Breast epithelium (tissue), 3 donors: ENCODE measurements at regions not wholly inside any gene's neighbourhood (a gene's known extent, or its start where the extent isn't known, plus 50 kb on each side); places are given as distances from the start of the nearest gene placed in this dataset.

Source experiments
- CTCF ChIP-seq, 3 donors: fragments of 450-650 bp; IDR thresholded peaks; one replicate each; pipeline ENCODE4 v1.5.1; 2016 to 2017; ENCODE audit warnings: antibody characterized with exemption in 3 of 3, mild to moderate bottlenecking in 3 of 3, moderate library complexity in 3 of 3
- POLR2A ChIP-seq: fragments of 450-650 bp; IDR thresholded peaks from one replicate; pipeline ENCODE4 v1.6.1; 2016; ENCODE audit warnings: antibody characterized with exemption, mild to moderate bottlenecking, moderate library complexity

- TF ChIP-seq POLR2A (no peak), CTCF (IDR thresholded peaks at IDR 0.05) (no peak)
Measured at GRCh38 chr1:195141294-195141693, 1466.9 kb downstream of the KCNT2 start.
